ENCODE measurements at regions not wholly inside any gene's neighbourhood (a gene's known extent, or its start where the extent isn't known, plus 50 kb on each side); places are given as distances from the start of the nearest gene placed in this dataset.

GRCh38 chr17:73820686-73821448 is 176.6 kb upstream of the SDK2 start:
- TF ChIP-seq CTCF (IDR thresholded peaks at IDR 0.05) = peak; percentile 57
- TF ChIP-seq EZH2phosphoT487 (IDR thresholded peaks at IDR 0.05) = no peak
- no peak for TF ChIP-seq EZH2 (IDR thresholded peaks at IDR 0.05)

All from neural progenitor cell (in vitro differentiated cells).